HCT116 (cell line): ENCODE measurements at regions not wholly inside any gene's neighbourhood (a gene's known extent, or its start where the extent isn't known, plus 50 kb on each side); places are given as distances from the start of the nearest gene placed in this dataset.

Experiments
- ATAC-seq: fragments of 200-7000 bp; cut with Tn5 transposase; 2 replicates; pipeline ENCODE4 v1.9.1; 2020; ENCODE audit warnings: mild to moderate bottlenecking, moderate library complexity
- BruUV-seq: library from RNA; stranded (reverse); fragments of 400-500 nt; replicated peaks from 2 replicates; lab custom pipeline; 2021; lab: Mats Ljungman, UMichigan
- CTCF ChIA-PET: fragments of 300-600 bp; sonication (Branson Sonifier 250); formaldehyde crosslinking; loops from one replicate; lab custom pipeline; 2021; ENCODE audit warnings: antibody characterized with exemption; lab: Charles Lee
- POLR2A ChIA-PET: fragments of 300-600, 350-600 bp; sonication (Branson Sonifier 250); formaldehyde crosslinking; loops from one replicate; lab custom pipeline; 2021; ENCODE audit warnings: antibody characterized with exemption; lab: Charles Lee
- RAD21 ChIA-PET, 2 experiments: fragments of 300-600 bp; sonication (Branson Sonifier 250); formaldehyde crosslinking; loops; one replicate each; lab custom pipeline; 2023; ENCODE audit warnings: low total read pairs in 2 of 2; ENCODE audit not compliant: uncharacterized antibody in 2 of 2, unreplicated experiment in 2 of 2, low non-redundant PET in 1 of 2; lab: Charles Lee
- DNase-seq: peaks from one replicate; pipeline ENCODE4 v3.0.0-alpha.2; 2010; ENCODE audit warnings: low read depth, low spot score
- H2AFZ ChIP-seq: fragments of 200-600 bp; shearing (Covaris generic), sonication (generic); 2 replicates; pipeline ENCODE4 v1.6.1; 2017; ENCODE audit warnings: low read depth, mixed run types, mixed read lengths, antibody characterized with exemption, low read length; ENCODE audit not compliant: poor library complexity, severe bottlenecking
- H3K27ac ChIP-seq: 2 replicates; pipeline ENCODE4 v1.5.1; 2012; ENCODE audit warnings: low read depth, low read length
- H3K27me3 ChIP-seq: fragments of 200-600 bp; sonication (generic); 2 replicates; pipeline ENCODE4 v1.6.1; 2016; ENCODE audit warnings: mixed run types, low read length, mixed read lengths; ENCODE audit not compliant: insufficient read depth
- H3K36me3 ChIP-seq, 2 experiments: fragments of 200-500 bp in 1 of 2; fragments of 200-600 bp in 1 of 2; sonication (Bioruptor generic) in 1 of 2; sonication (generic) in 1 of 2; 2 replicates each; pipeline versions ENCODE4 v1.5.1 to v1.6.1; 2014 to 2016; ENCODE audit warnings: low read length in 2 of 2, inconsistent platforms in 1 of 2, mixed read lengths in 1 of 2, mixed run types in 1 of 2; ENCODE audit not compliant: insufficient read depth in 2 of 2, control insufficient read depth in 1 of 2
- H3K4me1 ChIP-seq, 2 experiments: fragments of 200-600 bp in 1 of 2; sonication (generic) in 1 of 2; 2 replicates each; pipeline versions ENCODE4 v1.5.1 to v1.6.1; 2012 to 2017; ENCODE audit warnings: low read length in 2 of 2, inconsistent platforms in 1 of 2, mild to moderate bottlenecking in 1 of 2, mixed read lengths in 1 of 2, mixed run types in 1 of 2, moderate library complexity in 1 of 2; ENCODE audit not compliant: insufficient read depth in 2 of 2, control insufficient read depth in 1 of 2
- H3K4me2 ChIP-seq: fragments of 200-600 bp; sonication (generic); 2 replicates; pipeline ENCODE4 v1.6.1; 2017; ENCODE audit warnings: mixed run types, low read length, mixed read lengths
- H3K4me3 ChIP-seq, 2 experiments: fragments of 200-600 bp in 1 of 2; sonication (generic) in 1 of 2; replicated peaks in 1 of 2; 2 replicates each; pipeline ENCODE4 v1.5.1; 2011 to 2016; ENCODE audit warnings: low read length in 2 of 2, control low read depth in 1 of 2, low read depth in 1 of 2, mild to moderate bottlenecking in 1 of 2, mixed read lengths in 1 of 2, mixed run types in 1 of 2
- H3K79me2 ChIP-seq: fragments of 200-600 bp; sonication (generic); 2 replicates; pipeline ENCODE4 v1.6.1; 2017; ENCODE audit warnings: mild to moderate bottlenecking, mixed run types, low read length, moderate library complexity, mixed read lengths; ENCODE audit not compliant: insufficient read depth
- H3K9ac ChIP-seq: fragments of 200-600 bp; sonication (generic); 2 replicates; pipeline ENCODE4 v1.6.1; 2016; ENCODE audit warnings: low read length, mixed read lengths
- H3K9me2 ChIP-seq: fragments of 200-600 bp; sonication (generic), shearing (Covaris generic); 2 replicates; pipeline ENCODE4 v1.6.1; 2017; ENCODE audit warnings: mixed run types, mild to moderate bottlenecking, moderate library complexity; ENCODE audit not compliant: insufficient read depth
- H3K9me3 ChIP-seq, 2 experiments: fragments of 200-500 bp in 1 of 2; fragments of 200-600 bp in 1 of 2; sonication (Bioruptor generic) in 1 of 2; sonication (generic) in 1 of 2; 2 replicates each; pipeline ENCODE4 v1.6.1; 2014 to 2017; ENCODE audit warnings: low read length in 2 of 2, mixed read lengths in 2 of 2, inconsistent platforms in 1 of 2, low read depth in 1 of 2, mild to moderate bottlenecking in 1 of 2, mixed run types in 1 of 2, moderate library complexity in 1 of 2; ENCODE audit not compliant: control insufficient read depth in 1 of 2, insufficient read depth in 1 of 2
- H4K20me1 ChIP-seq: fragments of 200-600 bp; sonication (generic), shearing (Covaris generic); 2 replicates; pipeline ENCODE4 v1.6.1; 2017; ENCODE audit warnings: mixed run types, mild to moderate bottlenecking, moderate library complexity; ENCODE audit not compliant: insufficient read depth
- CEBPB ChIP-seq: IDR thresholded peaks from 2 replicates; pipeline ENCODE4 v1.6.1; 2012; ENCODE audit warnings: low read depth
- ELF1 ChIP-seq: IDR thresholded peaks from 2 replicates; pipeline ENCODE4 v1.6.1; 2012; ENCODE audit warnings: low read depth, borderline replicate concordance
- FOSL1 ChIP-seq: IDR thresholded peaks from 2 replicates; pipeline ENCODE4 v1.6.1; 2012; ENCODE audit warnings: low read depth
- JUND ChIP-seq: IDR thresholded peaks from 2 replicates; pipeline ENCODE4 v1.6.1; 2012
- MAX ChIP-seq: IDR thresholded peaks from 2 replicates; pipeline ENCODE4 v1.6.1; 2012
- SIN3A ChIP-seq: IDR thresholded peaks from 2 replicates; pipeline ENCODE4 v1.6.1; 2012; ENCODE audit warnings: low read depth
- SP1 ChIP-seq: IDR thresholded peaks from 2 replicates; pipeline ENCODE4 v1.6.1; 2012; ENCODE audit warnings: low read depth
- YY1 ChIP-seq: IDR thresholded peaks from 2 replicates; pipeline ENCODE4 v1.6.1; 2011; ENCODE audit warnings: low read length, low read depth, moderate library complexity, mild to moderate bottlenecking; ENCODE audit not compliant: insufficient replicate concordance; ENCODE audit errors: extremely low read depth
- ZFX ChIP-seq: fragments of 450-650 bp; IDR thresholded peaks from 2 replicates; pipeline ENCODE4 v1.6.1; 2017
- intact Hi-C: fragments of 100-400 bp; cut with micrococcal nuclease; formaldehyde crosslinking; loops from 2 replicates; pipeline ENCODE4 v1.10.0; 2022
- TF ChIP-seq, protein P1 (sequence below), 3 experiments: fragments of 200-600 bp in 1 of 3; sonication (generic) in 1 of 3; IDR thresholded peaks in 2 of 3; conservative IDR thresholded peaks in 1 of 3; 2 replicates each; pipeline ENCODE4 v1.5.1; 2012 to 2017; ENCODE audit warnings: low read depth in 2 of 3, low read length in 2 of 3, antibody characterized with exemption in 1 of 3, borderline replicate concordance in 1 of 3, control low read depth in 1 of 3, mild to moderate bottlenecking in 1 of 3, mixed read lengths in 1 of 3, mixed run types in 1 of 3, moderate library complexity in 1 of 3; ENCODE audit not compliant: insufficient read depth in 1 of 3
- TF ChIP-seq, protein P2 (sequence below): IDR thresholded peaks from 2 replicates; pipeline ENCODE4 v1.6.1; 2011; ENCODE audit warnings: mild to moderate bottlenecking, low read length, moderate library complexity; ENCODE audit not compliant: insufficient replicate concordance; ENCODE audit errors: extremely low read depth

- Histone ChIP-seq H4K20me1 (no peaks in the 10 kb centered on the region), H3K4me1 (peaks cover 0 to 42% of the 10 kb centered on the region in 2 experiments; a peak in 3 of 4 replicates), H3K9me3 (no peaks in the 10 kb centered on the region), H3K36me3 (no peaks in the 10 kb centered on the region), H3K9ac (no peak overlapping the region), H3K4me3 (no peak overlapping the region), H3K27ac (no peak overlapping the region), H3K27me3 (no peaks in the 10 kb centered on the region; the same call in 1 of the 2 replicates), H3K9me2 (no peaks in the 10 kb centered on the region), H3K4me2 (peak overlapping the region; percentile 46), H2AFZ (no peak overlapping the region), H3K79me2 (no peaks in the 10 kb centered on the region)
- intact Hi-C loops: loop anchor here (10.0 kb wide), 1 partner anchor 79 kb away; no protein-coding TSS in a partner anchor
- ChIA-PET POLR2A (no interaction called here), CTCF (no interaction called here), RAD21 (no interaction called here)
- TF ChIP-seq SP1 (0 out of 2 replicates have a peak, but pooled peaks have one; percentile 37), FOSL1 (peak; percentile 51), JUND (0 out of 2 replicates have a peak, but pooled peaks have one; percentile 22), ZFX (no peak), YY1 (no peak), MAX (no peak), SIN3A (no peak), CEBPB (peak; percentile 32; the same call in 1 of the 2 replicates), ELF1 (no peak)
- TF ChIP-seq, protein P1, sequence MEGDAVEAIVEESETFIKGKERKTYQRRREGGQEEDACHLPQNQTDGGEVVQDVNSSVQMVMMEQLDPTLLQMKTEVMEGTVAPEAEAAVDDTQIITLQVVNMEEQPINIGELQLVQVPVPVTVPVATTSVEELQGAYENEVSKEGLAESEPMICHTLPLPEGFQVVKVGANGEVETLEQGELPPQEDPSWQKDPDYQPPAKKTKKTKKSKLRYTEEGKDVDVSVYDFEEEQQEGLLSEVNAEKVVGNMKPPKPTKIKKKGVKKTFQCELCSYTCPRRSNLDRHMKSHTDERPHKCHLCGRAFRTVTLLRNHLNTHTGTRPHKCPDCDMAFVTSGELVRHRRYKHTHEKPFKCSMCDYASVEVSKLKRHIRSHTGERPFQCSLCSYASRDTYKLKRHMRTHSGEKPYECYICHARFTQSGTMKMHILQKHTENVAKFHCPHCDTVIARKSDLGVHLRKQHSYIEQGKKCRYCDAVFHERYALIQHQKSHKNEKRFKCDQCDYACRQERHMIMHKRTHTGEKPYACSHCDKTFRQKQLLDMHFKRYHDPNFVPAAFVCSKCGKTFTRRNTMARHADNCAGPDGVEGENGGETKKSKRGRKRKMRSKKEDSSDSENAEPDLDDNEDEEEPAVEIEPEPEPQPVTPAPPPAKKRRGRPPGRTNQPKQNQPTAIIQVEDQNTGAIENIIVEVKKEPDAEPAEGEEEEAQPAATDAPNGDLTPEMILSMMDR (IDR thresholded peaks at IDR 0.05 in 2 of 3, conservative IDR thresholded peaks at IDR 0.05 in 1 of 3; ENCODE audit: borderline replicate concordance in 1 of 3, insufficient read depth in 1 of 3, low read depth in 2 of 3, low read length in 2 of 3): no peak
- TF ChIP-seq, protein P2, sequence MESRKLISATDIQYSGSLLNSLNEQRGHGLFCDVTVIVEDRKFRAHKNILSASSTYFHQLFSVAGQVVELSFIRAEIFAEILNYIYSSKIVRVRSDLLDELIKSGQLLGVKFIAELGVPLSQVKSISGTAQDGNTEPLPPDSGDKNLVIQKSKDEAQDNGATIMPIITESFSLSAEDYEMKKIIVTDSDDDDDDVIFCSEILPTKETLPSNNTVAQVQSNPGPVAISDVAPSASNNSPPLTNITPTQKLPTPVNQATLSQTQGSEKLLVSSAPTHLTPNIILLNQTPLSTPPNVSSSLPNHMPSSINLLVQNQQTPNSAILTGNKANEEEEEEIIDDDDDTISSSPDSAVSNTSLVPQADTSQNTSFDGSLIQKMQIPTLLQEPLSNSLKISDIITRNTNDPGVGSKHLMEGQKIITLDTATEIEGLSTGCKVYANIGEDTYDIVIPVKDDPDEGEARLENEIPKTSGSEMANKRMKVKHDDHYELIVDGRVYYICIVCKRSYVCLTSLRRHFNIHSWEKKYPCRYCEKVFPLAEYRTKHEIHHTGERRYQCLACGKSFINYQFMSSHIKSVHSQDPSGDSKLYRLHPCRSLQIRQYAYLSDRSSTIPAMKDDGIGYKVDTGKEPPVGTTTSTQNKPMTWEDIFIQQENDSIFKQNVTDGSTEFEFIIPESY: no peak
- no TSS peak for BruUV-seq
- DNase-seq (peak; percentile 37), ATAC-seq (peak; percentile 52)
Observed at GRCh38 chr20:22795871-22796270, 211.5 kb upstream of the FOXA2 start.
